ENCODE measurements at regions not wholly inside any gene's neighbourhood (a gene's known extent, or its start where the extent isn't known, plus 50 kb on each side); places are given as distances from the start of the nearest gene placed in this dataset.
"Not testable (repeated sequence)": the region's sequence is repeated elsewhere in the genome, so short reads cannot be mapped to it uniquely, and the experiment has no call there.

GRCh38 chr3:107920538-107920937, 170.3 kb downstream of the CD47 start:
- ATAC-seq (ENCODE audit: low FRiP score) (no peak), DNase-seq (ENCODE audit: low spot score) (no peak)
- no peak for TF ChIP-seq CTCF (IDR thresholded peaks at IDR 0.05)

- TF ChIP-seq CTCF (IDR thresholded peaks at IDR 0.05) = no peak
- no peak for ATAC-seq (ENCODE audit: low FRiP score)
- DNase-seq (ENCODE audit: low spot score) = no peak
These were observed 171.6 kb downstream of the CD47 start for GRCh38 chr3:107919239-107919638.

- no peak for ATAC-seq (ENCODE audit: low FRiP score)
- DNase-seq (ENCODE audit: low spot score) = no peak
- TF ChIP-seq CTCF (IDR thresholded peaks at IDR 0.05) = no peak
These were observed 174.7 kb downstream of the CD47 start for GRCh38 chr3:107916171-107916570.

- ATAC-seq (ENCODE audit: low FRiP score) = no peak
- no peak for DNase-seq (ENCODE audit: low spot score)
- no peak for TF ChIP-seq CTCF (IDR thresholded peaks at IDR 0.05)
These were observed 175.1 kb downstream of the CD47 start for GRCh38 chr3:107915706-107916105.

GRCh38 chr3:107913701-107914100, 177.1 kb downstream of the CD47 start:
- no peak for DNase-seq (ENCODE audit: low spot score)
- ATAC-seq (ENCODE audit: low FRiP score) = no peak
- TF ChIP-seq CTCF (IDR thresholded peaks at IDR 0.05) = no peak

GRCh38 chr3:107911337-107912000, 179.4 kb downstream of the CD47 start:
- TF ChIP-seq CTCF (IDR thresholded peaks at IDR 0.05) = no peak
- DNase-seq (ENCODE audit: low spot score) (no peak), ATAC-seq (ENCODE audit: low FRiP score) (no peak)

GRCh38 chr3:107910713-107911259, 180.0 kb downstream of the CD47 start:
- ATAC-seq (ENCODE audit: low FRiP score) (no peak), DNase-seq (ENCODE audit: low spot score) (no peak)
- no peak for TF ChIP-seq CTCF (IDR thresholded peaks at IDR 0.05)

GRCh38 chr3:107909583-107909982, 181.2 kb downstream of the CD47 start:
- not testable (repeated sequence) for ATAC-seq (ENCODE audit: low FRiP score); DNase-seq (ENCODE audit: low spot score)

Measured in omental fat pad (tissue), 3 donors.